ENCODE measurements at regions not wholly inside any gene's neighbourhood (a gene's known extent, or its start where the extent isn't known, plus 50 kb on each side); places are given as distances from the start of the nearest gene placed in this dataset.

GRCh38 chr21:15119486-15119885, 54.7 kb upstream of the NRIP1 start:
- Histone ChIP-seq H3K9me3 (replicated peaks; ENCODE audit: control insufficient read depth, insufficient read depth, low read length) (no peaks in the 10 kb centered on the region), H3K4me1 (ENCODE audit: control insufficient read depth, insufficient read depth, low read length) (no peaks in the 10 kb centered on the region), H3K27me3 (replicated peaks in 1 of 2; ENCODE audit: control insufficient read depth in 2 of 2, insufficient read depth in 2 of 2, low read length in 1 of 2) (no peaks in the 10 kb centered on the region), H4K20me1 (ENCODE audit: control insufficient read depth, insufficient read depth) (no peaks in the 10 kb centered on the region), H3K27ac (ENCODE audit: control insufficient read depth, insufficient read depth) (no peak overlapping the region), H2AFZ (ENCODE audit: control insufficient read depth, low read depth, low read length) (no peak overlapping the region), H3K4me2 (ENCODE audit: control insufficient read depth, insufficient read depth) (no peak overlapping the region), H3K4me3 (no peak overlapping the region), H3K79me2 (ENCODE audit: control insufficient read depth, insufficient read depth, low read length) (no peaks in the 10 kb centered on the region), H3K36me3 (ENCODE audit: control insufficient read depth in 2 of 2, insufficient read depth in 2 of 2, low read length in 1 of 2) (no peaks in the 10 kb centered on the region), H3K9ac (ENCODE audit: control insufficient read depth, insufficient read depth, low read length) (no peak overlapping the region)
- ChIA-PET POLR2A (no interaction called here), CTCF (no interaction called here), SMC1A (ENCODE audit: uncharacterized antibody, unreplicated experiment) (no interaction called here), RAD21 (ENCODE audit: unreplicated experiment) (no interaction called here)
- WGBS (ENCODE audit: insufficient coverage, insufficient replicate concordance, low lambda C conversion rate, missing lambda C conversion rate), result 2% methylated on average over 3 of the region's 3 CpGs
- no peak for DNase-seq (ENCODE audit: low read depth, low spot score)
- intact Hi-C loops (cut with micrococcal nuclease; ENCODE audit: unreplicated experiment) (no loop called here), in situ Hi-C loops (cut with MboI) (no loop called here)
- no peak for ATAC-seq
- no TSS peak for BruUV-seq (replicated peaks)
- FAIRE-seq, result no peak
- TF ChIP-seq, protein P1, sequence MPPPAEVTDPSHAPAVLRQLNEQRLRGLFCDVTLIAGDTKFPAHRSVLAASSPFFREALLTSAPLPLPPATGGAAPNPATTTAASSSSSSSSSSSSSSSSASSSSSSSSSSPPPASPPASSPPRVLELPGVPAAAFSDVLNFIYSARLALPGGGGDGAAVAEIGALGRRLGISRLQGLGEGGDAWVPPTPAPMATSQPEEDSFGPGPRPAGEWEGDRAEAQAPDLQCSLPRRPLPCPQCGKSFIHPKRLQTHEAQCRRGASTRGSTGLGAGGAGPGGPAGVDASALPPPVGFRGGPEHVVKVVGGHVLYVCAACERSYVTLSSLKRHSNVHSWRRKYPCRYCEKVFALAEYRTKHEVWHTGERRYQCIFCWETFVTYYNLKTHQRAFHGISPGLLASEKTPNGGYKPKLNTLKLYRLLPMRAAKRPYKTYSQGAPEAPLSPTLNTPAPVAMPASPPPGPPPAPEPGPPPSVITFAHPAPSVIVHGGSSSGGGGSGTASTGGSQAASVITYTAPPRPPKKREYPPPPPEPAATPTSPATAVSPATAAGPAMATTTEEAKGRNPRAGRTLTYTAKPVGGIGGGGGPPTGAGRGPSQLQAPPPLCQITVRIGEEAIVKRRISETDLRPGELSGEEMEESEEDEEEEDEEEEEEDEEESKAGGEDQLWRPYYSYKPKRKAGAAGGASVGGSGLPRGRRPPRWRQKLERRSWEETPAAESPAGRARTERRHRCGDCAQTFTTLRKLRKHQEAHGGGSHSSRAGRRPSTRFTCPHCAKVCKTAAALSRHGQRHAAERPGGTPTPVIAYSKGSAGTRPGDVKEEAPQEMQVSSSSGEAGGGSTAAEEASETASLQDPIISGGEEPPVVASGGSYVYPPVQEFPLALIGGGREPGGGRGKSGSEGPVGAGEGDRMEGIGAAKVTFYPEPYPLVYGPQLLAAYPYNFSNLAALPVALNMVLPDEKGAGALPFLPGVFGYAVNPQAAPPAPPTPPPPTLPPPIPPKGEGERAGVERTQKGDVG (CRISPR knock-in tag; IDR thresholded peaks at IDR 0.05), result no peak
- TF ChIP-seq BACH1 (IDR thresholded peaks at IDR 0.05; ENCODE audit: borderline replicate concordance) (no peak), HCFC1 (IDR thresholded peaks at IDR 0.05; ENCODE audit: low read length) (no peak)

- H3K9me3 ChIP-seq (replicated peaks; ENCODE audit: control insufficient read depth, insufficient read depth, low read length), result no peaks in the 10 kb centered on the region
- in situ Hi-C loops (cut with MboI) (no loop called here), intact Hi-C loops (cut with micrococcal nuclease; ENCODE audit: unreplicated experiment) (no loop called here)
- FAIRE-seq (no peak), ATAC-seq (no peak), DNase-seq (ENCODE audit: low read depth, low spot score) (no peak)
- 46% methylated on average over 5 of the region's 5 CpGs for WGBS (ENCODE audit: insufficient coverage, insufficient replicate concordance, low lambda C conversion rate, missing lambda C conversion rate)
- ChIA-PET SMC1A (ENCODE audit: uncharacterized antibody, unreplicated experiment) (no interaction called here), CTCF (interaction anchor here (0.6 to 1.3 kb wide), 3 partner anchors 17 to 362 kb away, joined by 3 to 4 read pairs (median 3); no protein-coding TSS in a partner anchor), POLR2A (no interaction called here), RAD21 (ENCODE audit: unreplicated experiment) (no interaction called here)
- BruUV-seq (replicated peaks), result no TSS peak
- no peak overlapping the region for H3K9ac ChIP-seq (ENCODE audit: control insufficient read depth, insufficient read depth, low read length)
- H3K27me3 ChIP-seq (replicated peaks in 1 of 2; ENCODE audit: control insufficient read depth in 2 of 2, insufficient read depth in 2 of 2, low read length in 1 of 2), result no peaks in the 10 kb centered on the region
- H3K4me3 ChIP-seq, result no peak overlapping the region
- H2AFZ ChIP-seq (ENCODE audit: control insufficient read depth, low read depth, low read length), result no peak overlapping the region
- no peaks in the 10 kb centered on the region for H3K36me3 ChIP-seq (ENCODE audit: control insufficient read depth in 2 of 2, insufficient read depth in 2 of 2, low read length in 1 of 2)
- H3K4me1 ChIP-seq (ENCODE audit: control insufficient read depth, insufficient read depth, low read length), result no peaks in the 10 kb centered on the region
- H3K4me2 ChIP-seq (ENCODE audit: control insufficient read depth, insufficient read depth), result no peak overlapping the region
- no peaks in the 10 kb centered on the region for H4K20me1 ChIP-seq (ENCODE audit: control insufficient read depth, insufficient read depth)
- no peaks in the 10 kb centered on the region for H3K79me2 ChIP-seq (ENCODE audit: control insufficient read depth, insufficient read depth, low read length)
- H3K27ac ChIP-seq (ENCODE audit: control insufficient read depth, insufficient read depth), result no peak overlapping the region
- TF ChIP-seq USF2 (IDR thresholded peaks at IDR 0.05; ENCODE audit: borderline replicate concordance, low read depth, low read length) (no peak), NR2F1 (conservative IDR thresholded peaks at IDR 0.05) (no peak), CTCF (IDR thresholded peaks at IDR 0.05 in 2 of 3, conservative IDR thresholded peaks at IDR 0.05 in 1 of 3; ENCODE audit: control insufficient read depth in 2 of 3, extremely low read depth in 1 of 3, insufficient read depth in 1 of 3, low read depth in 3 of 3, low read length in 3 of 3) (no peak), SPI1 (IDR thresholded peaks at IDR 0.05; ENCODE audit: borderline replicate concordance, insufficient read depth, low read depth, low read length) (no peak), TARDBP (IDR thresholded peaks at IDR 0.05; ENCODE audit: borderline replicate concordance) (no peak), ETV6 (conservative IDR thresholded peaks at IDR 0.05 in 1 of 2, IDR thresholded peaks at IDR 0.05 in 1 of 2; ENCODE audit: borderline replicate concordance in 1 of 2, low read depth in 1 of 2) (no peak), POLR2AphosphoS5 (IDR thresholded peaks at IDR 0.05; ENCODE audit: low read length) (no peak)
Observed at GRCh38 chr21:15121097-15121654, 56.4 kb upstream of the NRIP1 start.
